ENCODE measurements at regions not wholly inside any gene's neighbourhood (a gene's known extent, or its start where the extent isn't known, plus 50 kb on each side); places are given as distances from the start of the nearest gene placed in this dataset.

DNA sequence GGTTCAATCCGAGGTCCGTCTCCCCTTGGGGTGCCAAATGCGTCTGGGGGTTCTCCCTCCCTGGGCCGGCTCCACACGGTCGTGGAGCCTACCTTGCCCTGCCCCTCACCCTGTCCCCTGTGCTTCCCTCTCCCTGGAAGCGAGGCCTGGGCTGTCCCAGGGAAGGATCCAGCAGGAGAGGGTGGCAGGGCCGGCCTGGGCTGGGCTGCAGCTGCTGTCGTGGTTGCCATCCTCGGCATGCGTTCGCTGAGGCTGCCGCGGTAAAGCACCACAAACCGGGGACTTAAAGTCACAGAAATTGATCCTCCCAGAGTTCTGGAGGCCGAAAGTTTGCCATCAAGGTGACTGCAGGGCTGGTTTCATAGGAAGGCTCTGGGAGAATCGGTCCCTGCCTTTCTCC lies 123.0 kb upstream of the TMPRSS2 start:
- ChIA-PET CTCF (ENCODE audit: partially characterized antibody) (interaction anchor here (1.6 to 9.0 kb wide), 3 partner anchors 8 to 186 kb away, joined by 4 to 55 read pairs (median 8); no protein-coding TSS in a partner anchor), POLR2A (ENCODE audit: partially characterized antibody) (interaction anchor here (0.6 kb wide), 1 partner anchor 164 kb away, joined by 3 read pairs; no protein-coding TSS in a partner anchor)
- no peak overlapping the region for H3K18ac ChIP-seq (ENCODE audit: extremely low read depth, low read length)
- peaks cover 0 to 1% of the 10 kb centered on the region in 2 experiments for H4K20me1 ChIP-seq (replicated peaks in 1 of 2; ENCODE audit: control insufficient read depth in 1 of 2, insufficient read depth in 2 of 2, low read length in 2 of 2)
- peaks cover 0 to 2% (median 0%) of the 10 kb centered on the region in 4 experiments; a peak in 1 of 7 replicates for H3K4me1 ChIP-seq (replicated peaks in 1 of 4; ENCODE audit: control insufficient read depth in 3 of 4, insufficient read depth in 4 of 4, low read length in 3 of 4)
- H2AFZ ChIP-seq (ENCODE audit: low read length): no peak overlapping the region
- H3K23me2 ChIP-seq (ENCODE audit: low read depth, low read length): peaks cover 5% of the 10 kb centered on the region; the same call in 1 of the 2 replicates
- H2BK120ac ChIP-seq (replicated peaks; ENCODE audit: low read depth, low read length): no peak overlapping the region
- H2AK5ac ChIP-seq (ENCODE audit: low read depth, low read length): no peak overlapping the region
- no peak overlapping the region for H2BK15ac ChIP-seq (ENCODE audit: low read length)
- no peaks in the 10 kb centered on the region for H3K36me3 ChIP-seq (ENCODE audit: control insufficient read depth in 2 of 4, insufficient read depth in 4 of 4, low read length in 3 of 4)
- no peak for TF ChIP-seq FOSL1 (IDR thresholded peaks at IDR 0.05; ENCODE audit: insufficient read depth, low read depth, low read length)
- no peak for TF ChIP-seq SP1 (IDR thresholded peaks at IDR 0.05; ENCODE audit: low read depth, low read length)
- TF ChIP-seq RBBP5 (IDR thresholded peaks at IDR 0.05; ENCODE audit: borderline replicate concordance, low read depth, low read length): no peak
- no peak for TF ChIP-seq MAFK (IDR thresholded peaks at IDR 0.05; ENCODE audit: low read depth, low read length)
- TF ChIP-seq TBP (IDR thresholded peaks at IDR 0.05; ENCODE audit: low read depth, low read length): no peak
- TF ChIP-seq HDAC2 (IDR thresholded peaks at IDR 0.05; ENCODE audit: borderline replicate concordance in 1 of 2, low read depth in 2 of 2, low read length in 2 of 2): no peak
- no peak for TF ChIP-seq TCF12 (IDR thresholded peaks at IDR 0.05; ENCODE audit: low read depth, low read length)
- no peak for TF ChIP-seq GTF2F1 (IDR thresholded peaks at IDR 0.05; ENCODE audit: borderline replicate concordance, low read depth, low read length)
- TF ChIP-seq CEBPB (IDR thresholded peaks at IDR 0.05; ENCODE audit: low read depth, low read length): no peak
- H2BK5ac ChIP-seq (ENCODE audit: low read depth, low read length): no peak overlapping the region
- H3K9ac ChIP-seq (replicated peaks in 1 of 4; ENCODE audit: extremely low read depth in 1 of 4, low read depth in 3 of 4, low read length in 3 of 4): no peak overlapping the region
- no peak overlapping the region for H3K4ac ChIP-seq (replicated peaks; ENCODE audit: insufficient read length, low read depth, low read length)
- FAIRE-seq: no peak
- H3K79me2 ChIP-seq (ENCODE audit: control insufficient read depth in 1 of 2, insufficient read depth in 2 of 2, low read length in 2 of 2): no peaks in the 10 kb centered on the region
- no peak overlapping the region for H2BK20ac ChIP-seq (ENCODE audit: low read length)
- no peak overlapping the region for H3K4me2 ChIP-seq (ENCODE audit: insufficient read depth in 1 of 2, low read depth in 2 of 2, low read length in 2 of 2)
- H3K27ac ChIP-seq (ENCODE audit: low read depth, low read length): no peak overlapping the region
- H2BK12ac ChIP-seq (ENCODE audit: low read depth, low read length): no peak overlapping the region
- H4K5ac ChIP-seq (ENCODE audit: insufficient read length, low read depth, low read length): no peak overlapping the region
- no peak overlapping the region for H4K91ac ChIP-seq (replicated peaks; ENCODE audit: insufficient read length, low read length)
- no peak overlapping the region for H3K4me3 ChIP-seq (ENCODE audit: extremely low read depth in 1 of 4, insufficient read depth in 2 of 4, low read depth in 3 of 4, low read length in 4 of 4)
- H3K23ac ChIP-seq (ENCODE audit: insufficient read length): no peak overlapping the region
- no peak overlapping the region for H3K56ac ChIP-seq (replicated peaks; ENCODE audit: insufficient read length, low read depth, low read length)
- H4K8ac ChIP-seq (ENCODE audit: extremely low read depth, insufficient read depth, low read length): no peak overlapping the region
- H3K79me1 ChIP-seq (ENCODE audit: low read depth, low read length): no peaks in the 10 kb centered on the region
- H3K14ac ChIP-seq (ENCODE audit: insufficient read length): no peak overlapping the region
- H3K27me3 ChIP-seq (replicated peaks in 1 of 4; ENCODE audit: control insufficient read depth in 3 of 4, extremely low read depth in 1 of 4, insufficient read depth in 3 of 4, low read length in 3 of 4): no peaks in the 10 kb centered on the region
- H3K9me3 ChIP-seq (ENCODE audit: insufficient read depth in 2 of 2, low read depth in 1 of 2, low read length in 1 of 2): no peaks in the 10 kb centered on the region
- 93% methylated on average over 16 of the region's 17 CpGs; no CpG with 5 or more reads in 1 of the 2 experiments for WGBS, 2 experiments (ENCODE audit: extremely low coverage in 1 of 2, insufficient coverage in 1 of 2, insufficient read length in 1 of 2, insufficient replicate concordance in 2 of 2, low coverage in 1 of 2, low lambda C conversion rate in 2 of 2, missing lambda C conversion rate in 1 of 2)
- no peak for DNase-seq (ENCODE audit: low read depth in 1 of 2, low spot score in 2 of 2)

Measured in H1 (cell line).